ENCODE measurements at regions not wholly inside any gene's neighbourhood (a gene's known extent, or its start where the extent isn't known, plus 50 kb on each side); places are given as distances from the start of the nearest gene placed in this dataset.

- BruUV-seq (replicated peaks): no TSS peak
- CTCF ChIA-PET: no interaction called here
- TF ChIP-seq FOS (IDR thresholded peaks at IDR 0.05; ENCODE audit: borderline replicate concordance, insufficient read depth, low read length) (no peak), MAX (IDR thresholded peaks at IDR 0.05; ENCODE audit: insufficient read depth, insufficient read length) (no peak), POLR2A (IDR thresholded peaks at IDR 0.05; ENCODE audit: low read depth, low read length) (no peak), POLR2AphosphoS5 (IDR thresholded peaks at IDR 0.05; ENCODE audit: insufficient read depth, low read depth, low read length) (no peak), EZH2 (IDR thresholded peaks at IDR 0.05; ENCODE audit: borderline replicate concordance, low read depth, low read length, severe bottlenecking) (no peak)
- Histone ChIP-seq H3K4me1 (ENCODE audit: control insufficient read depth, extremely low read depth, insufficient read depth, low read length) (no peaks in the 10 kb centered on the region), H3K36me3 (ENCODE audit: control insufficient read depth in 2 of 2, extremely low read depth in 1 of 2, insufficient read depth in 2 of 2, low read length in 2 of 2) (no peaks in the 10 kb centered on the region), H3K4me3 (replicated peaks in 1 of 3; ENCODE audit: insufficient read depth in 1 of 3, low read depth in 1 of 3, low read length in 3 of 3) (no peak overlapping the region), H3K9me3 (replicated peaks; ENCODE audit: control insufficient read depth, insufficient read depth, low read length) (no peaks in the 10 kb centered on the region), H3K27ac (ENCODE audit: insufficient read depth, low read depth, low read length) (no peak overlapping the region), H4K20me1 (replicated peaks; ENCODE audit: control insufficient read depth, extremely low read depth, insufficient read depth, low read length) (no peaks in the 10 kb centered on the region), H3K79me2 (ENCODE audit: control insufficient read depth, insufficient read depth, low read length) (no peaks in the 10 kb centered on the region), H3K27me3 (ENCODE audit: control insufficient read depth in 2 of 2, insufficient read depth in 2 of 2, low read length in 2 of 2) (no peaks in the 10 kb centered on the region), H3K9me1 (replicated peaks; ENCODE audit: control insufficient read depth, extremely low read depth, insufficient read depth, low read length) (no peaks in the 10 kb centered on the region), H3K9ac (replicated peaks; ENCODE audit: extremely low read depth, insufficient read depth, low read length) (no peak overlapping the region), H2AFZ (ENCODE audit: low read depth, low read length) (no peak overlapping the region), H3K4me2 (ENCODE audit: insufficient read depth, low read length) (no peak overlapping the region)
- dilution Hi-C loops (cut with MboI; ENCODE audit: extremely low pct_ligation_motif_present, low sequenced_read_pairs) (no loop called here), intact Hi-C loops (cut with micrococcal nuclease) (no loop called here)
- POLR2A ChIA-PET: no interaction called here
- no peak for FAIRE-seq
- no peak for DNase-seq (ENCODE audit: low read depth, low spot score)
These were observed 108.5 kb upstream of the ADAMTS16 start for GRCh38 chr5:5031665-5032064.

GRCh38 chr5:5037674-5038073 is 102.5 kb upstream of the ADAMTS16 start:
- no peak overlapping the region for H3K4me3 ChIP-seq (replicated peaks in 1 of 3; ENCODE audit: insufficient read depth in 1 of 3, low read depth in 1 of 3, low read length in 3 of 3)
- TF ChIP-seq CTCF (IDR thresholded peaks at IDR 0.05; ENCODE audit: extremely low read depth in 1 of 2, insufficient read depth in 1 of 2, low read depth in 1 of 2, low read length in 2 of 2) (no peak), POLR2AphosphoS5 (IDR thresholded peaks at IDR 0.05; ENCODE audit: insufficient read depth, low read depth, low read length) (no peak), POLR2A (IDR thresholded peaks at IDR 0.05; ENCODE audit: low read depth, low read length) (no peak), MYC (IDR thresholded peaks at IDR 0.05; ENCODE audit: low read depth, low read length) (no peak), JUN (IDR thresholded peaks at IDR 0.05; ENCODE audit: borderline replicate concordance, insufficient read depth, insufficient read length, low read depth) (no peak), FOS (IDR thresholded peaks at IDR 0.05; ENCODE audit: borderline replicate concordance, insufficient read depth, low read length) (no peak)
- FAIRE-seq: no peak
- H3K36me3 ChIP-seq (ENCODE audit: control insufficient read depth in 2 of 2, extremely low read depth in 1 of 2, insufficient read depth in 2 of 2, low read length in 2 of 2): no peaks in the 10 kb centered on the region
- ChIA-PET POLR2A (no interaction called here), CTCF (no interaction called here)
- H3K79me2 ChIP-seq (ENCODE audit: control insufficient read depth, insufficient read depth, low read length): no peaks in the 10 kb centered on the region
- no TSS peak for BruUV-seq (replicated peaks)
- no peak for DNase-seq (ENCODE audit: low read depth, low spot score)
- no peaks in the 10 kb centered on the region for H4K20me1 ChIP-seq (replicated peaks; ENCODE audit: control insufficient read depth, extremely low read depth, insufficient read depth, low read length)
- no peak overlapping the region for H2AFZ ChIP-seq (ENCODE audit: low read depth, low read length)
- no peak overlapping the region for H3K27ac ChIP-seq (ENCODE audit: insufficient read depth, low read depth, low read length)
- no peaks in the 10 kb centered on the region for H3K9me1 ChIP-seq (replicated peaks; ENCODE audit: control insufficient read depth, extremely low read depth, insufficient read depth, low read length)
- H3K4me2 ChIP-seq (ENCODE audit: insufficient read depth, low read length): no peak overlapping the region
- H3K27me3 ChIP-seq (ENCODE audit: control insufficient read depth in 2 of 2, insufficient read depth in 2 of 2, low read length in 2 of 2): no peaks in the 10 kb centered on the region
- dilution Hi-C loops (cut with MboI; ENCODE audit: extremely low pct_ligation_motif_present, low sequenced_read_pairs) (no loop called here), intact Hi-C loops (cut with micrococcal nuclease) (no loop called here)
- H3K9ac ChIP-seq (replicated peaks; ENCODE audit: extremely low read depth, insufficient read depth, low read length): no peak overlapping the region
- H3K4me1 ChIP-seq (ENCODE audit: control insufficient read depth, extremely low read depth, insufficient read depth, low read length): no peaks in the 10 kb centered on the region
- peaks cover 3% of the 10 kb centered on the region for H3K9me3 ChIP-seq (replicated peaks; ENCODE audit: control insufficient read depth, insufficient read depth, low read length)
